Posterior cingulate gyrus (tissue), 11 donors: ENCODE measurements at regions not wholly inside any gene's neighbourhood (a gene's known extent, or its start where the extent isn't known, plus 50 kb on each side); places are given as distances from the start of the nearest gene placed in this dataset.
"Not testable (repeated sequence)": the region's sequence is repeated elsewhere in the genome, so short reads cannot be mapped to it uniquely, and the experiment has no call there.

Source experiments
- DNase-seq, 10 donors: peaks; one replicate each; pipeline versions ENCODE4 v3.0.0 to v3.0.0-alpha.2; 2020 to 2021; ENCODE audit warnings: mixed read lengths in 3 of 10
- intact Hi-C: fragments of 100-400 bp; cut with DNase I; formaldehyde crosslinking; loops from one replicate; pipeline ENCODE4 v1.15.1; 2023

DNA sequence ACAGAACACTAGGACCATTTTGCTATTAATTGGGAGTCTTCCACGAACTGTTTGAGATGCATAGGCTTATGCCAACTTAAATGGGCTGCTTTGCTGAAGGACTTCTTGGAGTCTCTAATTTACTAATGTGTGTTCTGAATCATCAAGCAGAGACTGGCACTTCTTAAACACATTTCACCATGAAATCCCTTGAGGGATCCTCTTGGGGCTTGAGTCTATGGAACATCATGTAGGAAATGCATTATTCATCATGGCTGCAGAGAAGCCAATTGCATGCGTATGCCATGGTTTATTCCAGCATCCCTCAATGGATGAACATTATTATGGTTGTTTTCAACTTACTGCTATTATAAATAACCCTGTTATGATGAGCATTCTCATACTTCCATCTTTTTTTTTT, 73.4 kb downstream of the FGD2 start:
- intact Hi-C loops = no loop called here
- no peak for DNase-seq

DNA sequence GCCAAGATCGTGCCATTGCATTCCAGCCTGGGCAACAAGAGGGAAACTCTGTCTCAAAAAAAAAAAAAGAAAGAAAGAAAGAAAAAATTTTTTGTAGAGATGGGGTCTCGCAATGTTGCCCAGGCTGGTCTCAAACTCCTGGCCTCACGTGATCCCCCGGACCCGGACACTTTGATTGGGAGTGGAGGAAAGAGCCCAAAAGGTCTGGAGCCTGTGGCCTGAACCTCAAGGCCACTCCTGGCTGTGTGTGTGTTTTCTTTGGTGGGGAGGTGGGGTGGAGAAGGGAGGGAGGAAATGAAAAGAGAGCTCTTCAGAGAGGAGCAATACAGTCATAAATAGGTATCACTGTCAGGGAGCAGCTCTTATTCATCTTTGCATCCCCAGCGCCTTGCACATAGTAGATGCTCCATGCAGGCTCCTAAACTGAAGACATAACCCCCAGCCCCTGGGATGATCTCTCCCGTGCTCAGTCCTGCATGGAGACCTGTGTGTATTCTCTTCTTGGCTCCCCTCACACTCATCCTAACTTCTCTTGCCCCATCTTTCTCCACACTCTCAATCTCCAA, 75.7 kb downstream of the FGD2 start:
- DNase-seq = peak in 1 of 10 donors; percentile 25
- intact Hi-C loops = no loop called here

DNA sequence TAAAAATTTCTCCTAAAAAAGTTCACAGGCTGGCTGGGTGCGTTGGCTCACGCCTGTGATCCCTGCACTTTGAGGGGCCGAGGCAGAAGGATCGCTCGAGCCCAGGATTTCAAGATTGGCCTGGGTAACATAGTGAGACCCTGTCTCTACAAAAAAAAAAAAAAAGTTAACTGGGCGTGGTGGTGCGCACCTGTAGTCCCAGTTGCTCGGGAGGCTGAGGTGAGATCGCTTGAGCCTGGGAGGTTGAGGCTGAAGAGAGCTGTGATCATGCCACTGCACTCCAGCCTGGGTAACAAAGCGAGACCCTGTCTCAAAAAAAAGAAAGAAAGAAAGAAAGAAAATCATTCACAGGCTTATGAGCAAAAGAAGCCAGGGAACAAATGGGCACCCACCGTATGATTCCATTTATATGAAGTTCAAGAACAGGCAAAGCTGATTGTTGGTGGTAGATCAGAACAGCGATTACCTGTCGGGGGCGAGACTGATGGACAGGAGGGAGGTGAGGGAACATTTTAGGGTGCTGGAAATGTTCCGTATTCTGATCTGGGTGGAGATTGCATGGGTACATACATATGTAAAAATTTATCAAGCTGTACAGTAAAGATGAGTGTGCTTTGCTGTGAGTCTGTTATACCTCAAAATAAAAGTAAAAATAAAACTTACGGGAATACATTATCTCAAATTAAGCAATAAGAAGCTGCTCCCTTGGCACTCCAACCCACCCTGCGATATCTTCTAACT, 77.1 kb downstream of the FGD2 start:
- DNase-seq = peak in 1 of 10 donors; percentile 38
- intact Hi-C loops = no loop called here

DNA sequence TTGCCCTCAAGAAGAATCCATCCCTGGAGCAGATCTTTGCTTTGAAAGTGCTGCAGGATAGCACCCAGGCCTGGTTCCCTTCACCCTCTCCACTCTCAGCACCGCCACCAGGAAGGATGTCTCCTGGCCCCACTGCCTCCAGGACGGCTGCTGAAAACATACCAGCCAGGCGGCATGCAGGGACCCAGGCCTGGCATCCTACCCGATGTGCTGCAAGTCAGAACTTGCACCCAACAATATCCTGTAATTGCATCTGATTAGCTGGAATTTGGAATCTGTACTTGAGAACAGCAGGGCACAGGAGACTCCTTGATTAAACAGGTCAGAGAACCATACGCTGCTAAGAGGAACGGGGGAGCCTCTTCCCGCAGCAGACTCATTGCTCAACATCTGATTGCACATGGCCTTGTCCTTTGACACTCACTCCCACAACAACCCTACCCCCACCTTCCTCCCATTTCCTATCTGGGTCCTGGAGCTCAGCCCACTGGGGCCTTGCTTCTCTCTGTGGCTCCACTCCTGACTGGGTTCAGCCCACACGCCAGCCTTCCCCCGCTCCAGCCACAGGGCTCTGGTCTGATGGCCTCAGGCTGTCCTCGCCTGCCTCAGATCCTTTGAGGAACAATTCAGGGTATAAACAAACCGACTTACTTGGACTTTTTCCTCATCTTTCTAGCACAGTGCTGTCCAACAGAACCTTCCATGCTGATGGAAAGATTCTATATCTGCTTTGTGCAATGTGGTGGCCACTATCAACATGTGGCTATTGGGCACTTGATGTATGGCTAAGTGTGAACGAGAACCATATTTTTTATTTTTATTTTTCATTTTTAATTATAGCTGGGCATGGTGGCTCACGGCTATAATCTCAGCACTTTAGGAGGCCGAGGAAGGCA, 78.0 kb downstream of the FGD2 start:
- DNase-seq = peak in 7 of 10 donors; percentile 21 to 91 (median 38)
- intact Hi-C loops = no loop called here

DNA sequence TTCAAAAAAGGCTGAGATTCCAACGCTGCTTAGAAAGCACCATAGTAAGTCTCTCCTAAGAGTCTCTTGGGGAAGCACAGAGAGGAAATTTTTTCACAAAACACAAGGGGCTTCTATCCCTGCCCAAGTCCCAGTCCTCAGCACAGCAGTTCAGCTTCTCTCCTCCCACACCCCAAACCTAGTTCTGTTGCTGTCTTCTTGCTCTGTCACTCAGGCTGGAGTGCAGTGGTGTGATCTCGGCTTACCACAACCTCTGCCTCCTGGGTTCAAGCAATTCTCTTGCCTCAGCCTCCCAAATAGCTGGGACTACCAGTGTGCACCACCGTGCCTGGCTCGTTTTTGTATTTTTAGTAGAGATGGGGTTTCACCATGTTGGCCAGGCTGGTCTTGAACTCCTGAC, 79.2 kb downstream of the FGD2 start:
- intact Hi-C loops, DNase-seq: not testable (repeated sequence)

DNA sequence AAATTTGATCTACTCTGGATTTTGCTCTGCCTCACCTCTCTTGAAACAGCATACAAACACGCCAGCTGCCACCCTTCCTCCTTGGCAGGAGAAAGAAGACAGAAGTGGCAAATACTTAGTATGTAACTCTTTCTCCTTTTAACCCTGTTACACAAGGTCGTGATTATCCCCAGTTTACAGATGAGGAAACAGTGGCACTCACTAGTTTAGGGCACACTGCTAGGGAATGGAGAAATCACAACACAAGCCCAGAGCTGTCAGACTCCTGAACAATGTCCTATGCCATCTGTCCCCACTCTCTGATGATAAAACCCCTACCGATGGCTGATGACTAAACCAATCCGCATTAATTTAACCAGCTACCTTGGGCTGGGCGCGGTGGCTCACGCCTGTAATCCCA, 79.7 kb downstream of the FGD2 start:
- DNase-seq = peak in 1 of 10 donors; percentile 1
- intact Hi-C loops = no loop called here

DNA sequence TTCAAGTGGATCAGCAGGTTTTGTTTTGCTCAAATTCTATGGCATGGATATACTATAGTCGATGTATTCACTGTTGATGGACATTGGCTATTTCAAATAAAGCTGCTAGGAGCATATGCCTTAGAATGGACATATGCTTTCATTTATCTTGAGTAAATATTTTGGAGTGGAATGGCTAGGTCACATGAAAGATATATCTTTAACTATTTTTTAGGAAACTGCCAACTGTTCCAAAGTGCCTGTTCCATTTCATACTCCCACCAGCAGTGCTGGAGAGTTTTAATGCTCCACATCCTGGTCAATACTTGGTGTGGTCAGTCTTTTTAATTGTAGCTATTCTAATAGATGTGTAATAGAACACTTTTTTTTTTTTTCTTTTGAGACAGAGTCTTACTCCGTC, 81.1 kb upstream of the PIM1 start:
- DNase-seq = no peak
- intact Hi-C loops = no loop called here

DNA sequence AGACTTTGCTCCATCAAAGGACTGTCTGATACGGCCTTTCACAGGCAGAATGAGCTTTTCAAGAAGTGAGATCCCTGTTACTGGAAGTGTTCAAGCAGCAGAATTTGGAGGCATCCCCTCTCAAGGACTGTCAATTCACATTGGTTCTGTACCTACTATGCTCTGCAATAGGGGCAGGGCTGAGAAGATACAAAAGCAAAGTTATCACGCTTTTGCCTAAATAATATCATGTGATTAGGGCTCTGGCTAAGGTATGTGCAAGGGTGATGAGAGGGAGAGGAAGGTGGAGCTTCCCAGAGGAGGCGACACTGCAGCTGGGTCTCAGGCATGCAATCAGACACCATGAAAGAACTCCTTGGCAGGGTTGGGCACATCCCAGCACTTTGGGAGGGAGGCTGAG, 80.2 kb upstream of the PIM1 start:
- DNase-seq = peak in 1 of 10 donors; percentile 7
- intact Hi-C loops = no loop called here

DNA sequence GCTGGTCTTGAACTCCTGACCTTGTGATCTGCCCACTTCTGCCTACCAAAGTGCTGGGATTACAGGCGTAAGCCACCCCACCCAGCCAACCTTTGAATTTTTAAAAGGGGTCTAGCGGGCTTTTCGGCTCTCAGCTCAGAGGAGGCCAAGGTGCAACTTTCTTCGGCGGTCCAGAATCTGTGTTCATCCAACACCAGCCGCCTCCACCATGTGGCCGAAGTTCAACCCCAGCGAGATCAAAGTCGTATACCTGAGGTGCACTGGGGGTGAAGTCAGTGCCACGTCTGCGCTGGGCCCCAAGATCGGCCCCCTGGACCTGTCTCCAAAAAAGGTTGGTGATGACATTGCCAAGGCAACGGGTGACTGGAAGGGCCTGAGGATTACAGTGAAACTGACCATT, 78.8 kb upstream of the PIM1 start:
- DNase-seq = peak in 1 of 10 donors; percentile 14
- intact Hi-C loops = not testable (repeated sequence)

DNA sequence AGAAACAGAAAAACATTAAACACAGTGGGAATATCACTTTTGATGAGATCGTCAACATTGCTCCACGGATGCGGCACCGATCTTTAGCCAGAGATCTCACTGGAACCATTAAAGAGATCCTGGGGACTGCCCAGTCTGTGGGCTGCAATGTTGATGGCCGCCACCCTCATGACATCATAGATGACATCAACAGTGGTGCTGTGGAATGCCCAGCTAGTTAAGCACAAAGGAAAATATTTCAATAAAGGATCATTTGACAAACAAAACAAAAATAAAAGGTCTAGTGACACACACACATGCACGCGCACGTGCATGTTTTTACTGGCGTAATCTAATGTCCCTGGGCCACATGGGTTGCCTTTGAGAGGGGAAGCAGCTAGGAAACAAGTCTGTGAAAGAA, 78.4 kb upstream of the PIM1 start:
- peak in 1 of 10 donors; percentile 0 for DNase-seq
- intact Hi-C loops = not testable (repeated sequence)

DNA sequence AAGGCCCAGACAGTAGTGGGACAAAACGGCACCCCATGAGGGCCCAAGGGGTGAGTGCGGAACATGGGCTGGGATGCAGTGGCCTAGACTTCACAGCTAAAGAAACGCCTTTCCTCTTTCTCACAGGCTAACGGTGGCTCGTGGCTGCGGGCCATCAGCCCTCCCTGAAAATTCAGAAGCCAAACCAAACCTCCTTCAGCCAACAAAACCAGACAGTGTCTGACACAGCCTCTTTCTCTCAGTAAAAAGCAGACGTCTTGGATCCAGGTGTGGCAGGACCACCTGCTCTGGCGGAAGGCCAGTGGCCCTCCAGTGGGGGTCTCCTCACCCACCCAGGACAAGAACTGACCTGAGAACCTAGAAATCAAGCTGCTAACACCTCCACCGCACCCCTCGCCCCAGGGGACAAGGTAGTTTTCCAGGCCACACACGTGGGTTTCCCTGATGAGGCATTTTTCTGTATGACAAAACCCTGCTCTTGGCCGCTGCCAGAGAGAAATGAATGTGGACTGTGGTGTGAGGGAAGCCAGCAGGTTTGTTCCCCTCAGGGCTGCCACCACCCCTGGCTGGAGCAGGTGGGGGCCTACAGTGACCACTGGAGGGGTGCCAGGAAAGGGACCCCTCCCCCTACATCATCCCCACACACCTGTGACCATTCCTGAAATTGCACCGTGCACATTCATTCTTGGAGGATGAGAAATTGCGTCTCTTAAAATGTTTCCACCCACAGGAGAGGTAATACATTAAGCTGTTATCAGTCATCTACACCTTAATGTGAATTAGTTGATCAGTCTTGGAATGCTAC, 76.8 kb upstream of the PIM1 start:
- DNase-seq = peak in 1 of 10 donors; percentile 50
- intact Hi-C loops = no loop called here

DNA sequence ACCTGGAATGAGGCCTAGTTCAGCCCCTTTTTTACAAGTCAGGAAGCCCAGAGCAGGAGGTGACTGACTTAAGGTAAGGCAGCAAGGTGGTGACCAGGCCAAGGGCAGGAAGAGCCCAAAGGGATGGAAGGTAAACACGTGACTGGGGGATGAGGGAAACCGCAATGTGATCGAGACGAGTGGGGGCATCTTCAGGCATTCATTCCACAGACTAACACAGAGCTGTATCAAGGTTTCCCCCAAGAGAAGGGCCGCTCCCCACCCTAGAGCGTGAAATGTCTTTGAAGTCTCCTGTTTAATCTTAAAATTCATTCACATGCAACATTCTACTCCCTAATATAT, 76.3 kb upstream of the PIM1 start:
- intact Hi-C loops = no loop called here
- no peak for DNase-seq

DNA sequence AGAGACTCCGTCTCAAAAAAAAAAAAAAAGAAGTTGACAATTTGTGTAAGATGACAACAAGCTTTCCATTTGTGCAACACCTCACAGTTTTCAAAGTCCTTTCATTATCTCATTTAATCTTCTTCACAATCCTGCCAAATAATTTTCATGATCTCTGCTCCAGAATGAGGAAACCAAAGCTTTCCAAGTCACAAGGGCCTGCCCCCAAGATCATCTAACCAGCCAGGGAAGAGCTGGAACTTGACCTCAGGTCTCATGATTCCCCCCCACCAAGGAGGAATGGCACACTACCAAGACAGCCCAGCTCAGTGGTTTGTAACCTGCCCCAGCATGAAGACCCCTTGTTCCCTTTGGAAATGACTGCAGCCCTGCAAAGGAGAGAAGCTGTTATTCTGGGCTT, 74.0 kb upstream of the PIM1 start:
- DNase-seq = peak in 1 of 10 donors; percentile 3
- intact Hi-C loops = no loop called here

DNA sequence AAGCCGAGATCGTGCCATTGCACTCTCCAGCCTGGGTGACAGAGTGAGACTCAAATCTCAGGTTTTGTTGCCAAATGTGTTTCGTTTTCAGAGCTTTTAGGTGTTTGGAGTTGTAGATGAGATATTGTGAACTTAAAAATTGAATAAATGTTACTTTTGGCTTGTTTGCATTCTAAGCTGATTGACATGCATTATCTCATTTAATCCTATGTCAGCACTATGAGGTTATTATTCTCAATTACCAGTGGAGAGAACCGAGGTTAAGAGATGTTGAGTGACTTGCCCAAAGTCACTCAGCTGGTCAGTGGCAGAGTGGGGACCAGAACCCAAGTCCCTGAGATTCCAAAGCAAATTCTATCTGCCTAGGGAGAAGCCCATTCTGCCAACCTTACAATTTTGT, 72.6 kb upstream of the PIM1 start:
- DNase-seq = peak in 1 of 10 donors; percentile 6
- intact Hi-C loops = no loop called here

DNA sequence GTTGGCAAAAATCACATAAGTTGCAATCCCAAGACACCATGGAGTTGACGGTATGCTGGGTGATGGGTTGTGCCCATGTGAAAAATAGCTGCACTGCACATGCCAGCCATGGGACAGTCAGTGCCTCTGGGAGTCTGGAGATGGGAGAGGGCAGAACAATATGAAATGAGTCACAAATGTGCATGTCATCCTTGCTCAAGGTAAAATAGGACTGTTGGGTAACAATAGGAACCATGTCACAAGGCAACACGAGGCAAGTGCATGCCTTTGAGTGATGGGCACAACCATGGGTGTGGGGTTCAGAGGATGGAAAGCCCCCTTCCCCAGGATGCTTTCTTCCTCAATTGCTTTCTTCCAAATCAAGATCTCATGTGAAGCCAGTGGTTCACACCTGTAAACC, 70.5 kb upstream of the PIM1 start:
- intact Hi-C loops = no loop called here
- peak in 1 of 10 donors; percentile 18 for DNase-seq

DNA sequence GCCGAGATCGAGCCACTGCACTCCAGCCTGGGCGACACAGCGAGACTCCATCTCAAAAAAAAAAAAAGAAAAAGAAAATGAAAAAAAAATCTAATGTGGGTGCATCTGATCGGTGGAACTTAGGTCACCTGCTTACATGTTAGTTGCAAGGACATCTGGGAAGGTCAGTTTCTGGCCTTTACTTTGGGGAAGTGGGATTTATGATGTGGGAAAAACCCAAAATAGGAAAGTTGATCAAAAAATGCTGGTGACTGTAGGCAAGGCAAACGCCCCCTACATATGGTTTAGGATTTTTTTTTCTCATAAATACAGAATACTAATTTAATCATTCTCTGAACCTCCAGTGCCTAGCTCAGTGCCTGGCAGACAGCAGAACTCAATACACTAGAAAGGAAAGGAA, 69.2 kb upstream of the PIM1 start:
- intact Hi-C loops = loop anchor here (5.0 kb wide), 1 partner anchor 43 kb away; no protein-coding TSS in a partner anchor
- no peak for DNase-seq

DNA sequence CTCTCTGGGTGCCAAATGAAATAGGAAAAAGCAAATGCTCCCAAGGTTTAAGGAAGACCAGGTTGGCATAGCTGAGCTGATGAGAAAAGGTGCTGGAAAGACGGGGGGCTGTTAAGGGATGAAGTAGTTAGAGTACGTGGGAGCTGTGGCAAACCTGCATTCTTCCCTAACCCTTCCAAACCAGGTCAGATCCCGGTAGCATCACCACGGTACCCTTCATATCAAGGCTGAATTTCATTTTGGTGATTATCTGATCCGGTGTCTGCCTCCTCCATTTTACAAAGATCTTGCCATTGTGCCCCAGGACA, 68.0 kb upstream of the PIM1 start:
- DNase-seq = no peak
- intact Hi-C loops = loop anchor here (5.0 kb wide), 1 partner anchor 45 kb away; no protein-coding TSS in a partner anchor

DNA sequence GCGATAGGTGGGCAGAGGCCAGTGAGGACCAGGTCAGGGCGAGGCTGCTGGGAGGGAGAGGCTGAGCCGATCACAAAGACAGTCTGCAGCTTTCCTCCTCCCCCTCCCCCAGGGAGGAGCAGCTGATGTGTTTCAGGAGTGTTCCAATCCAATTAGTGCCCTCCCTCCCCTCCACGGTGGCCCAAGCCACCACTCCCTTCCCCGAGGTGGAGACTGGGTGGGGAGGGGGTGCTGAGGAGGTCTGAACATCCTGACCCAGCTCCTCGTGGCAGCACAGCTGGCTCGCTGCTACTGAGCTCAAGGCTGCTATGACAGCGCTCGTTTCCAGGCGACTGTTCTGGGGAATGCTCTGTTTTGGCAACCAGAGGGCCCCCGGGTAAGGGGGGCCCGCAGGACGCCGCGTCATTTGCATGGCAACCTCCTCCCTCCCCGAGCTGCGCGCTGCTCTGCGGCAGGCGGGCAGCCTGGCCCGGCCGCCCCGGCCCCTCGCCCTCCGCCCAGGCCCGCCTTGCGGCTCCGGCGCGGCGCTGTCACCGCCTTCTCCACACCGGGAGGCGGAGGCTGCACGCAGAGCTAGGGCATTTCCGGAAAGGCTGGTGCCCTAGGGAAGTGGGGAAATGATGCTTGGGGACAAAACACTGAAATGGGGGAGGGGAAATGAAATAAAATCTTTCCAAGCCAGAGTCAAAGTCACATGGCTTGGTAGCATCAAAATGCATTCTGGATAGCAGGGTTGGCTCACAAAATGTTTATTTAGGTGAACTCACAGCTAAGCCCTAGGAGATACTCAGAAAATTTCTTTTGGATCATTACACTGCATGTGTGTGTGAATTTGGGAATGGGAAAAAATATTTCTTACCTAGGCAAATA, 67.4 kb upstream of the PIM1 start:
- peak; percentile 77 to 98 (median 88) for DNase-seq
- intact Hi-C loops = loop anchor here (1.0 to 5.0 kb wide), 2 partner anchors 45 to 66 kb away; no protein-coding TSS in a partner anchor
